ENCODE measurements at regions not wholly inside any gene's neighbourhood (a gene's known extent, or its start where the extent isn't known, plus 50 kb on each side); places are given as distances from the start of the nearest gene placed in this dataset.
A peak's percentile ranks its signal among the peaks of the same experiment; 100 is the strongest.

DNA sequence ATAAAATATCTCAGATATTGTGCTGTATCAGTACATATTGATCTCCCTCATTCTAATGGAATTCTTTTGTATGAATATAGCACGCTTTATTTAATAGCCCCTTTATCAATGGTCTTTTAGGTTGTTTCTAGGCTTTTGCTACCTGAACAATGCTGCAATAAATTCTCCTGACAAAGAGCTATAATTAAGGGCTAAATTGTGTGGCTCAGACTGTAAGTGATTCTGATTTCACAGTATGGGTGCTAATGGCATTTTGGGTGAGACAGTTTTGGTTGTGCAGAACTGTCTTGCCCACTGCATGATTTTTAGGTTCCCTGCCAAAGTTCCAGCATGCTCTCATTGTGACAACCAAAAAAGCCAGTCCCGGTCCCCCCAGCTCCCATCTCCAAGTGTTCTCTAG lies 363.2 kb downstream of the REEP3 start:
- Histone ChIP-seq H3K27ac (no peak overlapping the region), H3K27me3 (no peaks in the 10 kb centered on the region), H3K36me3 (replicated peaks in 1 of 2; ENCODE audit: insufficient read depth in 1 of 2, low read depth in 2 of 2) (no peaks in the 10 kb centered on the region), H3K4me3 (no peak overlapping the region), H3K4me1 (peaks cover 16% of the 10 kb centered on the region), H3K9me3 (no peaks in the 10 kb centered on the region)
- DNase-seq = no peak
- ATAC-seq = no peak
- 67 to 69% methylated on average over 2 of the region's 2 CpGs for WGBS, 2 donors
- intact Hi-C loops (cut with DNase I) = no loop called here
- no peak for TF ChIP-seq POLR2A (IDR thresholded peaks at IDR 0.05)
- TF ChIP-seq, protein P1, sequence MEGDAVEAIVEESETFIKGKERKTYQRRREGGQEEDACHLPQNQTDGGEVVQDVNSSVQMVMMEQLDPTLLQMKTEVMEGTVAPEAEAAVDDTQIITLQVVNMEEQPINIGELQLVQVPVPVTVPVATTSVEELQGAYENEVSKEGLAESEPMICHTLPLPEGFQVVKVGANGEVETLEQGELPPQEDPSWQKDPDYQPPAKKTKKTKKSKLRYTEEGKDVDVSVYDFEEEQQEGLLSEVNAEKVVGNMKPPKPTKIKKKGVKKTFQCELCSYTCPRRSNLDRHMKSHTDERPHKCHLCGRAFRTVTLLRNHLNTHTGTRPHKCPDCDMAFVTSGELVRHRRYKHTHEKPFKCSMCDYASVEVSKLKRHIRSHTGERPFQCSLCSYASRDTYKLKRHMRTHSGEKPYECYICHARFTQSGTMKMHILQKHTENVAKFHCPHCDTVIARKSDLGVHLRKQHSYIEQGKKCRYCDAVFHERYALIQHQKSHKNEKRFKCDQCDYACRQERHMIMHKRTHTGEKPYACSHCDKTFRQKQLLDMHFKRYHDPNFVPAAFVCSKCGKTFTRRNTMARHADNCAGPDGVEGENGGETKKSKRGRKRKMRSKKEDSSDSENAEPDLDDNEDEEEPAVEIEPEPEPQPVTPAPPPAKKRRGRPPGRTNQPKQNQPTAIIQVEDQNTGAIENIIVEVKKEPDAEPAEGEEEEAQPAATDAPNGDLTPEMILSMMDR (IDR thresholded peaks at IDR 0.05) = no peak

DNA sequence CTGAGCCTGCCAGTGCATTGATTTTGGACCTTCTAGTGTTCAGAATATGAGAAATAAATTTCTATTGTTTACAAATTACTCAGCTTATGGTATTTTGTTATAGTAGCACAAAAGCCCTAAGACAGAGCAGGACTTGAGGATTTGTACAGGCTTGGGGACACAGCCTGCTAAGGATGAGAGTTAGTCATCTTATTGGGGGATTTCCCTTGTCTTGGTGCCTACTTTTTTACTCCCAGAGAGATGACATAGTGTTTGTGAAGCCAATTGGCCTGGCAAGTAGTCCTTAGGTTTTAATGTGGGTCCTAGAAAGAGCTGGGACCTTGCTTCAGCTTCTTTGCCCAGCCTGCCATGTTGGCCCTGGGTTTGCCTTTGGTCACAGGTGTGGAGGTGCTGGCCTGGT lies 364.0 kb downstream of the REEP3 start:
- no peak overlapping the region for H3K27ac ChIP-seq
- ATAC-seq (no peak), DNase-seq (no peak)
- peaks cover 16% of the 10 kb centered on the region for H3K4me1 ChIP-seq
- H3K36me3 ChIP-seq (replicated peaks in 1 of 2; ENCODE audit: insufficient read depth in 1 of 2, low read depth in 2 of 2) = no peaks in the 10 kb centered on the region
- H3K9me3 ChIP-seq = no peaks in the 10 kb centered on the region
- no peaks in the 10 kb centered on the region for H3K27me3 ChIP-seq
- H3K4me3 ChIP-seq = no peak overlapping the region
- intact Hi-C loops (cut with DNase I) = no loop called here
- TF ChIP-seq, protein P1 (IDR thresholded peaks at IDR 0.05) = no peak
- TF ChIP-seq POLR2A (IDR thresholded peaks at IDR 0.05) = no peak

DNA sequence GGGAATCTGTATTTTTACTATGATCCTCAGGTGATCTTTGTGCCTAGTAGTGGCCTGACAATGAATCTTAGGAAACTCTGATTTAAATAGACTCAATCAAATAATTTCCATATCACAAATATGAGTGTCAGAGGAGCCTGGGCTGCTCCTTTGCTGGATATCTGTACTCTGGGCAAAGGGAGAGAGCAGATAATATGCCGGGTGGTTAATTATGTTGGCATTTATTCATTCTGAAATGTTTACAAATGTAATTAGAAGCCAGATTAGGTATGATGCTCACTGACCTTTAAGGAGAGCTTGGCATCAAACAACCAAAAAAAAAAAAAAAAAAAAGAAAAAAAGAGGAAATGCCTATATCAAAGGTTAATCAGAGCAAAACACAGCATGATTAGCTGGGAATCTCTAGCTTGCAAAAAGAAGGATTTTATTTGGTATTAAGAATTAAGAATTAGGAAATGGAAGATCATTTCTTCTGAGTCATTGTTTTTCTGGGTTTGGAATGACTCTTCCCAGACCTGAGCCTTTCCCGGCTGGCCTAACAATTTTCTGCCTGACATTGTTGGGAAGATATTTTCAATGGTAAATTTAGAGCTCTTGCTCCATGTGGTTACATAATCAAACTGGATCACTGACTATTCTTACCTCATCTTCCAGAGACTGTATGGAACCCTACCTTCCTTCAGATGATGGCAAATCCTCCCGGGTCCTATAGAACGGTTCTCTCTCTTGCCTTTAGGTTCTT lies 365.3 kb downstream of the REEP3 start:
- no peak overlapping the region for H3K4me3 ChIP-seq
- intact Hi-C loops (cut with DNase I) = no loop called here
- H3K9me3 ChIP-seq = no peaks in the 10 kb centered on the region
- TF ChIP-seq, protein P1 (IDR thresholded peaks at IDR 0.05) = no peak
- TF ChIP-seq POLR2A (IDR thresholded peaks at IDR 0.05) = no peak
- no peaks in the 10 kb centered on the region for H3K27me3 ChIP-seq
- H3K27ac ChIP-seq = peak overlapping the region in 1 of 4 donors; percentile 41
- no peak for DNase-seq
- WGBS, 2 donors = 67 to 74% methylated on average over 4 of the region's 4 CpGs
- no peak for ATAC-seq
- H3K4me1 ChIP-seq = peaks cover 16% of the 10 kb centered on the region
- no peaks in the 10 kb centered on the region for H3K36me3 ChIP-seq (replicated peaks in 1 of 2; ENCODE audit: insufficient read depth in 1 of 2, low read depth in 2 of 2)

DNA sequence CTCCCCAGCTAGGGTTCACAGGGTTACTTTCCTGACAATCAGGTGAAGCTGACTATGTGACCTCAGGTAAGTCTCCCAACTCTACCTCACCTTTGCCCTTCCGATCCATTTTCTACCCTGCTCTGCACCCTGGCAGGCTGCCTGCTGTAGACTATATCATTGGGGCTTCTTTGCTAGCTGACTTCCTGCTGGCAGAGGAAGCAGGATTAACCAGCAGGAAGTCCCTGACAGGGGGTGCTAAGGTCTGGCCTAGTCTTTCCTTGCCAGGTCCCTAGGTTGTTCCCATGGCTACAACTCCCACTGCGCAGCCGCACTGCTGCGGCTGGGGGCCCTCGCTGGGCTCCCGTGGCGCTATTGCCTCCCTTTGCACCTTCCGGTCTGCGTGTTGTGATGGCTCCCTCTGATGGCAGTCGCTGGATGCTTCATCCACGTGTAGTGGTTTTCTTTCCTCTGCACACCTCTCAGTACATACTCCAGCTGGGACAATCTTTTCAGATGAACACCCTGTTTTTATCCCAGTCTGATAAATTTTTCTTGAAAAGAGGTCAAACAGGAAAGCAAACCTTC lies 365.9 kb downstream of the REEP3 start:
- ATAC-seq (peak; percentile 70), DNase-seq (peak; percentile 7 to 45 (median 36))
- Histone ChIP-seq H3K27me3 (no peaks in the 10 kb centered on the region), H3K36me3 (replicated peaks in 1 of 2; ENCODE audit: insufficient read depth in 1 of 2, low read depth in 2 of 2) (no peaks in the 10 kb centered on the region), H3K4me3 (no peak overlapping the region), H3K4me1 (peaks cover 16% of the 10 kb centered on the region), H3K27ac (peak overlapping the region in 1 of 4 donors; percentile 41), H3K9me3 (no peaks in the 10 kb centered on the region)
- intact Hi-C loops (cut with DNase I) = no loop called here
- 56 to 60% methylated on average over 11 of the region's 11 CpGs for whole genome bisulfite sequencing, 2 donors
- TF ChIP-seq, protein P1 (IDR thresholded peaks at IDR 0.05) = peak in 3 of 7 experiments; percentile 15 to 27 (median 26)
- TF ChIP-seq POLR2A (IDR thresholded peaks at IDR 0.05) = no peak

All from body of pancreas (tissue), 4 donors.